OCI-LY3 (cell line): ENCODE measurements at regions not wholly inside any gene's neighbourhood (a gene's known extent, or its start where the extent isn't known, plus 50 kb on each side); places are given as distances from the start of the nearest gene placed in this dataset.

Experiments
- CTCF ChIP-seq: fragments of 200-600, 300-600 bp; sonication (generic); IDR thresholded peaks from 2 replicates; pipeline ENCODE4 v1.5.1; 2014; ENCODE audit warnings: antibody characterized with exemption, low read length, low read depth
- EZH2phosphoT487 ChIP-seq: fragments of 200-600 bp; shearing (Covaris generic); IDR thresholded peaks from 2 replicates; pipeline ENCODE4 v1.6.1; 2018; ENCODE audit warnings: antibody characterized with exemption, mixed run types, low read depth

- TF ChIP-seq CTCF (no peak), EZH2phosphoT487 (no peak)
These were observed 1199.7 kb upstream of the TENM3 start for GRCh38 chr4:181043486-181043885.
